ENCODE measurements at regions not wholly inside any gene's neighbourhood (a gene's known extent, or its start where the extent isn't known, plus 50 kb on each side); places are given as distances from the start of the nearest gene placed in this dataset.

DNA sequence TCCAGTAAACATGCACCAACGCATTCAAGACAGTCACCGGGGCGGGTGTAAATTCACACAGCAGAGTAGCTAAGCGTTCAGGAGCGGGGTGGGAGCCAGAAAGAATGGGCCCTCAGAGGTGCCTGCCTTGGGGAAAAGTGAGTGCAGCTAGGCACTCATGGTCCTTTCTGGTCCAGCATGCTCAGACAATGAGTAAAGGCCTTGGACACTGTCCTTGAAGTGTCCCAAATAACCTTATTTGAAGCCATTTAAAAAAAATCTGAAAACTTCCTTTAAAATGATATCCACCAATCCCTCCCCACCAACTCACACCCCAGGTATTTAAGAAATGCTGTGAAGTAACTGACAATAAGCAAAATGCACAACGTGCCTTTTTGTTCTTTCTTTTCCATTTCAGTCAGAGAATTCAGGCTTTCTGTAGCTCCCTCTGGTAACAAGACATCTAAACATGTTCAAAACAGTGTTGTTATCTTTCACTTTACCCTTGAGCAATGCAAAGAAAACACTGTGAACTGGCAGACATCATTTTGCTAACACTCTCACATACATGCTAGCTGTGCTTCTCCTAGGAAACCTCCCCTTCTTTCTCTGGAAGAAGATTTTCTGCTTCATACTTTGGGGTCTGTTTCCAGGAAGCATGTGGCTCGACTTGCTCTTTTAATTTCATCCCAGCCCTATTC is 445.1 kb upstream of the SPRED2 start:
- no peak for TF ChIP-seq POLR2AphosphoS5 (IDR thresholded peaks at IDR 0.05)
- TF ChIP-seq, protein P1, sequence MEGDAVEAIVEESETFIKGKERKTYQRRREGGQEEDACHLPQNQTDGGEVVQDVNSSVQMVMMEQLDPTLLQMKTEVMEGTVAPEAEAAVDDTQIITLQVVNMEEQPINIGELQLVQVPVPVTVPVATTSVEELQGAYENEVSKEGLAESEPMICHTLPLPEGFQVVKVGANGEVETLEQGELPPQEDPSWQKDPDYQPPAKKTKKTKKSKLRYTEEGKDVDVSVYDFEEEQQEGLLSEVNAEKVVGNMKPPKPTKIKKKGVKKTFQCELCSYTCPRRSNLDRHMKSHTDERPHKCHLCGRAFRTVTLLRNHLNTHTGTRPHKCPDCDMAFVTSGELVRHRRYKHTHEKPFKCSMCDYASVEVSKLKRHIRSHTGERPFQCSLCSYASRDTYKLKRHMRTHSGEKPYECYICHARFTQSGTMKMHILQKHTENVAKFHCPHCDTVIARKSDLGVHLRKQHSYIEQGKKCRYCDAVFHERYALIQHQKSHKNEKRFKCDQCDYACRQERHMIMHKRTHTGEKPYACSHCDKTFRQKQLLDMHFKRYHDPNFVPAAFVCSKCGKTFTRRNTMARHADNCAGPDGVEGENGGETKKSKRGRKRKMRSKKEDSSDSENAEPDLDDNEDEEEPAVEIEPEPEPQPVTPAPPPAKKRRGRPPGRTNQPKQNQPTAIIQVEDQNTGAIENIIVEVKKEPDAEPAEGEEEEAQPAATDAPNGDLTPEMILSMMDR (IDR thresholded peaks at IDR 0.05), result no peak

Measured in gastroesophageal sphincter (tissue), 3 donors.